HG02759 (cell line): ENCODE measurements at regions not wholly inside any gene's neighbourhood (a gene's known extent, or its start where the extent isn't known, plus 50 kb on each side); places are given as distances from the start of the nearest gene placed in this dataset.

Experiments used
- ATAC-seq: cut with Tn5 transposase; IDR thresholded peaks from one replicate; pipeline ENCODE4 v1.9.1; 2021; ENCODE audit warnings: mild to moderate bottlenecking, moderate library complexity; ENCODE audit not compliant: unreplicated experiment

DNA sequence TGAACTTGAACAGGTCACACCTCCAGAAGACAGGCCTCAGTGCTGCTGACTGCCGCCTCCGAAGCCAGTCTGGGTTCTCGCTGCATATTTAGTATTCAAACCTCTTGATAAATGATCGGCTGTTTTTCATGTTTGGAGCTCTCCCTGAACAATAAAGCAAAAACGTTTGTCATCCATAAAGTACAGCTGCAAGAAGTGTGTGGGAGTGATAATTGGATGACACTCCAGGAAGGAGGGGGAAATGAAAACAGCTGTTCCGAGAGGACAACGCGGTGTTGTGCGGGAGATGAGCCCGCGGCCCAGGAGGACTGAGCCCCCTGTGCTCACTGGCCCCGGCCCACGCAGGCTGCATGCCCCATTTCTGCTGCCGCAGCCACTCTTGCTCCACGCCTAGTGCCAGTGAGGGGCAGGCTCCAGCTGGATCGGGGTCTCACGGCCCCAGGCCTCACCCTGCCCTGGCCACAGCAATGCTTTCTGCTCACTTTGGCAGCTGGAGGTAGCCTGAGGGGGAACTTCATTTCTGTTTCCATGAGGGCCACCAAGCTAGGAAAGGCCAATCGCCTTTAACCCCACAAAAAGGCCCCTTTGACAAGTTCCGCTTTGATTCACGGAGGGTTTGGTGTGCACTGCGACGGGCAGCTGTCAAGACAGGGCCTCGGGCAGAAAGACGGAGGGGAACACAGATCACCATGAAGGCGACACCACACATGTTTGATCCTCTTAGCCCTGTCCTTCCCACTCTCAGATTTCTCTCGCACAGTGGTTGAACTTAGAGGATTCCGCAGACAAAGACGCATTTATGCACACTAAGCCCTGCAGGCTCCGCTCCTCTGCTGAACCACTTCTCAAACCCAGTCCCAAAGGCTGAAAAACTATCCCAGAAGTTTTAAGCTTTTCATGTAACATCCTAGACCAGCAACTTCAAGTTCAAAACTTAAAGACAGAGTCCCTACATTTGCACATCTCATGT, 537.6 kb downstream of the EFNB2 start:
- ATAC-seq = no peak

DNA sequence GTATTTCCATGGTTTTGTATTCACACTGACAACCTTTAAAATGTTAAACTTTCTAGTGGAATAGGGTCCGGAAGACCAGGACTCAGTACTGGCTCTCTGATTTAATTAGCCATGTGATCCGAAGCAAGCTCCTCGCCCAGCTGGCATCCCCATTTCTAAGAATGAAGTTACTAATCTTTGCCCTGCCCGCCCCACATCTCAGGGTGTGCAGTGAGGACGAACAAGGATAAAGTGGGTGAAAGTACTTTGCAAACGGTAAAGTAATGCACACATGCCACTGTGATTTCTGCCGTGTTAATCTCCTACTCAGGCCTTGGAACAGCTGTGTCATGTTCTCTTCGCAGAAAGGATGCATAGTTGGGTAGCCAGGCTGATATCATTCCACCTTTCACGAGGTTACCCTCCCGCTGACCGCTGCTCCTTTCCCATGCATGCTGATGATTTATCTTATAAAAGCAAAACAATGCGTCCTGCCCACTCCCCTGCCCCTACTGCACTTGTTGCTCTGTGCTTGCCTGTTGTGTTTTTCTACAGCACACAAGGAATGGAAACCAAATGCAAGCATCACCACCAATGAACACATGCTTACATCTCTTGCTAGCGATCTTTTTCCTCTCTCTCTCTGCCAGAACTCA, 539.0 kb downstream of the EFNB2 start:
- no peak for ATAC-seq

DNA sequence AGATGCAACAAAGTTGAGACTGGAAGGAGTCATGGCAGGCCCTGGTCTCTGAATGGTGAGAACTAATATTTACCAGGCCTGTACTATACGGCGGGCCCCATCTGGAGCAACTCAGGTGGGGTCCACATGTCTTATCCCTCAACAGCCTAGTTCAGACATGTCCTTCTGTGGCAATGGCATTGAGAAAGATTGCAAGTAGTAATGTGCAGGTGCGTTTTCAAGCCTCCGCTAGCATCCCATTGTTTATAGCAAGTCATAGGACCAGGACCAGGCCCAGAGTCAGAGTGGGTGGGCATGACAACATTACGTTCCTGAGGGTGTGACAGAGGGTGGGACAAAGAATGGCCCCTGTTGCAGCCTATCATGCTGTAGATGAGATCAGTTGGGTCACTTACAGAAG, 541.1 kb downstream of the EFNB2 start:
- ATAC-seq = no peak

DNA sequence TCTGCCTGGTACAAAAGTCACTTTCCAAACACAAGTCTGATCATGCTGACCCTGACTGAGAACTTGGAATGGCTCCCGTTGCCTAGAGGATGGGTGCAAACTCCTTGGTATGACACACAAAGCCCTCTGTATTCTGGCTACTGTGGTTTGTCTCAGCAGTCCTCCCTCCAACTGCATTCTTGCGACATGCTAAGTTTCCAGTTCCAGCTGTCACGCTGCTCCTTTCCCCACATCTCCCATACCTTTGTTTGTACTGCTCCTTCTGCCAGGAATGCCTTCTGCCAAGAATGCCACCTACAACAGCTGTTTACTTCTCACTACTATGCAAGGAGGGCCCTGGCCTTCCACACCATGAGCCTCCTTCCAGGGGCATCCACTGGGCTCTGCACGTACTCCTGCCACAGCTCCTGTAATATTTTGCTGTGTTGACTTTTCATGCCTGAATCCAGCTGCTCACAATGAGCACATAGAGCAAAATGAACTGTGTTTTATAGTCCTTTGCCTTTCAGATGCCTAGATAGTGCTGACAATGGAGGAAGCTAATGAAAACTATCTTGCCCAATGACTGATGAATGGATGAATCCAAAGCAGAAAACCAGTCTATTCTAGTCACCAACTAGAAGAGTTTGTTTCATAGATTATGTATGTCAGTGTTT, 543.7 kb downstream of the EFNB2 start:
- ATAC-seq = no peak

DNA sequence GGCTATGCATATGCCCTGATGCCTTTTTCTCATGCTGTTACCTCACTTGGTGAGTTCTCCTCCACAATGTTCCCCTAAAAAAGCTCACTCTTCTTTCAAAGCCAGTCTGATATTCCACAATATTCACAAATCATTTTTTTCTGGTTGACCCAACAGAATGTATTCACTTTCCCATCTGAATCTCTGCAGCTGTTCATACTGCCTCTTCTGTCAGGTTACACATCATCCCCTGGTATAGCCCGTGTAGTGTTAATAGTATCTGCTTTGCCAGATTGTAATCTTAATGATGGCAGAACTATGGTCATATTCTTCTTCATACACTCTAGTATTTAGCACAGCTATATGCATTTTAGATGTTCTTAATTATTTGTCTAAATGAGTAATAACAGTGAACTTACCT, 544.3 kb downstream of the EFNB2 start:
- ATAC-seq = no peak

DNA sequence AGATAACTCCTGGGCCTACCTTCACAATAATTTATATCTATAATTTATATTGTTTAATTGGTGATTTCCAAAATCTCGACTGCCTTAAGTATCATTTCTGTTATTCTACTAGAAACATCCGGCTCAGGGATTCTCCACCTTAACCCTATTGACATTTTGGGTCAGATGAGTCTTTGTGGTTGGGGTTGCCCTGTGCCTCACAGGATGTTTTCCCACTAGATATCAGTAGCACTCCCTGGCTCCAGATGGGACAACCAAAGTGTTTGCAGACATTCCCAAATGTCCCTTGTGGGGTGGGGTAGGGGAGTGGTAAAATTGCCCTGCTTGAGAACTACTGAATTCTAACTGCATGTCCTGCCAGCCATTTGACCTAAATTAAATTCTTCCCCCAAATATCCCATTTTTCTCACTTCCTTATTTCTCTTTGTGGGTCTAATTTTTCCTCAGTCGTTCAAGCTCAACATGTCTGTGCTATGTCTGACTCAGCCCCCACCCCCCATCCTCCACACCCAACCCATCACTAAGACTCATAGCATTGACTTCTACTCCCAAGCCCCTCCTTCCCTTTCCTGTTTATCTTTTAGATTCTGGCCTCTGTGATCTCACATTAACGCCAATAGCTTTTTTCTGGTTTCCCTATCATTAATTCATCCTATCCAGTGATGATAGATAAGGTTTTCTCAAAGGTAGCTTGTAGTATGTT, 545.1 kb downstream of the EFNB2 start:
- no peak for ATAC-seq

DNA sequence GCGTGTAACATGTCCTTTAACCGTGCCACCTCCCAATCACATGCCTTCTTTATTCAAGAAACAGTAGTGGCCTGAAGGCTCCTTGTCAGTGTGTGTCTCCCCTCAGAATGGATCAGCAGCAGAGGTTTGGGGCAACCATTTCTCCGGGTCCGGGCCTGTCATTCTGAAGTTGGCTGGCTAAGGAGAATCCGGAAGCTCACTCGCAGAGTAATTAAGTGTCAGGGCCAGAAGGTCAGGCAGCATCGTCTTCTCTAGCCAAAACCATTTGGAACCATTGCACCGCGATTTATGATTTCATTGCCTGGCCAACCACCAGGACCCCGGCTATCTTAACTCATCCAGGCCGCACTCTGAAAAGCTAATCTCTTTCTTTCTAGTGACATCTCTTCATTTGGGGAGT, 550.8 kb downstream of the EFNB2 start:
- no peak for ATAC-seq

DNA sequence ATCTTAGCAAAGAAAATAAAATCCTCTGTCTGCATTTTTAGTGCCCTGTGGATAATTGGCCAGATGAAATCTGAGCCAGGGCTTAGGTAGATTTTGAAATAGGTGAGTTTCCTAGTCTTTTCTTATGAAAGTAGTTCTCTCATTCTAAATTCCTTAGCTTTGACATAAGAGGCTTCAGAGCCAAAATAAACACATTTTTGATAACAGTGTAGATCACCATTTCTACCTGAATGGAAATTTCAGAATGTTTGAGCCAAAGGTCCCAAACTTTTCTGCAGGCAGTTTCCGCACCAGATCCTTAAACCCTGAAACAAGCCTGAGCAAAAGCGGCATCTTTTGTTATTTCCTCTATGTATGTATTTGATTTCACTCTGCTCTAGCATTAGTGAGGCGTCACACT, 551.2 kb downstream of the EFNB2 start:
- no peak for ATAC-seq

DNA sequence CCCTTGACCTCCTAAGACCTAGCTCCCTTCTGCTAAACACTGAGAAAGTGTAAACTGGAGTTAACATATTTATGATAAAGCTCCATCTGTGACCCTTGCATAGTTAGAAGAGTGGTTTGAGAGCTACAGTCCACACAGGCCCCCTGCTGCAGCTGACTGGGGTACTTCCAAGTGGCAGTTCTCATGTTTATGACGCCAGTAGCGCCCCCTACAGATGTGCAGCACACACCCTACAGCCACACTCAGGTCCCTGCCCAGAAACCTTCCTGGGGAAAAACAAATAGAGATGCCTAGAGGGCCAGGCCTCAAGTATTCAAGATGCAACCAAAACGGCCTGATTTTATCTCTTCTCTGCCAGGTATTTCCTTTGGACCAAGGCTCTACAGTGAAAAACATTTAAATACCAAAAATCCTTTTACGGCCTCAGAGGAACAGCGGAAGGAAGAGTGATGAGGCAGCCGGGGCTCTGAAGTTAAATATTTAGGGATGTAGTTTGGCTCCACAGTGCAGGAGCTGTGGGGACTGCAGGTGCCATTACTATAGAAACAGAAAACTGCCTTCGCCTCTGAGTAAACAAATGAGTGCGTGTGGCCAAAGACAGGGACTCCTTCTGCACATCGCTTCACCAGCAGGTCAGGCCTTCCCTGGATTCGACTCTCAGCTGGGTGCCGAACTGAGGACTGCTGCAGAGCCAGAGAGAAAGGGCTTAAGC, 553.1 kb downstream of the EFNB2 start:
- no peak for ATAC-seq

DNA sequence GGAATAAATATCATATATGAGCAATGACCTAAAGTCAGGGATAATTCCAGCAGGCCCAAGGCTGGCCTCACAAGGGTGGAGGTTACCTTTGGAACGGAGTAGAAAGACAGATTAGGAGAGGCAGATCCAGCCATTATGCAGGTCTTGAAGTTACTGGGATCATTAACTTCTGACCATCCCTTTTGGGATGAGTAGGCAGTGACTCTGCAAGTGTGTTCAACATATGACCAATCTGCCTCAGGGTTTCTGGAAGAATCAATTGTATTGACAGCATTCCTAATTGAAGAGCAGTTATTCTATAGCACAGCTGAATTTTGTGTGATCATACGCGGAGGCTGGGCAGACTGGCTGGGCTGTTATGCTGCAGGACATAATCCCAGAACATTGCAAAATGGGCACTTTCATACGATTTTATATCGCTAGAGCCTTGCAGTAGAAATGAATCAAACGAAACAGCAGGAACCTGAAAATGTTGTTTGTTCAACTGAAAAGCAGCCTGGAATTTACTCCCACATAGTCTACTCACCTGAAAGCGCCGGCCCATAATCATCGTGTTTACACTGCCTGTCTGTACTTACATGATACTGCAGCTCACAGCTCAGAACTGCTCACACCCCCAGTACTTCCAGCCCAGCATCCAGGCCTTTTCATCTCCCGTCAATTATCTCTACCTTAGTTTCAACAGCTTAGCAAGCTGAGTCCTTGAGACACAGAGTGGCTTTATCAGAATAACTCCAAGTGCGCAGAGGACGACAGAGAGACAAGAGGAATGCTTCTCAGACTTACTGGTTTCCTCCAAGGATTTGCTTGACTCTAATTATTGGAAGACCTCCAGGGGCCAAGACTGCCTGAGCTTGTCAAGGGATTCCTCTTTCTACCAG, 556.1 kb downstream of the EFNB2 start:
- no peak for ATAC-seq

DNA sequence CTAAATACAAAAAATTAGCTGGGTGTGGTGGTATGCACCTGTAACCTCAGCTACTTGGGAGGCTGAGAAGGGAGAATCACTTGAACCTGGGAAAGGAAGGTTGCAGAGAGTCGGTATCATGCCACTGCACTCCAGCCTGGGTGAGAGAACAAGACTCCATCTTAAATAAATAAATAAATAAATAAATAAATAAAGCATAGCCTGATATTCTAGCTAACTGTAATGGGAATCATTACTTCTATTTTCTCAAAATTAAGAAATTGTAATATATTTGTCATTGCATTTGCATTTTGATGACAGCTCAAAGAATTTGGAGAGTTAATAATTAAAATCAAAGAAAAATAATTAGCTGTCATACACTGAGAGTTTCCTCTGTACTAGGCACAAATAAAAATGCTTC, 561.1 kb downstream of the EFNB2 start:
- no peak for ATAC-seq

DNA sequence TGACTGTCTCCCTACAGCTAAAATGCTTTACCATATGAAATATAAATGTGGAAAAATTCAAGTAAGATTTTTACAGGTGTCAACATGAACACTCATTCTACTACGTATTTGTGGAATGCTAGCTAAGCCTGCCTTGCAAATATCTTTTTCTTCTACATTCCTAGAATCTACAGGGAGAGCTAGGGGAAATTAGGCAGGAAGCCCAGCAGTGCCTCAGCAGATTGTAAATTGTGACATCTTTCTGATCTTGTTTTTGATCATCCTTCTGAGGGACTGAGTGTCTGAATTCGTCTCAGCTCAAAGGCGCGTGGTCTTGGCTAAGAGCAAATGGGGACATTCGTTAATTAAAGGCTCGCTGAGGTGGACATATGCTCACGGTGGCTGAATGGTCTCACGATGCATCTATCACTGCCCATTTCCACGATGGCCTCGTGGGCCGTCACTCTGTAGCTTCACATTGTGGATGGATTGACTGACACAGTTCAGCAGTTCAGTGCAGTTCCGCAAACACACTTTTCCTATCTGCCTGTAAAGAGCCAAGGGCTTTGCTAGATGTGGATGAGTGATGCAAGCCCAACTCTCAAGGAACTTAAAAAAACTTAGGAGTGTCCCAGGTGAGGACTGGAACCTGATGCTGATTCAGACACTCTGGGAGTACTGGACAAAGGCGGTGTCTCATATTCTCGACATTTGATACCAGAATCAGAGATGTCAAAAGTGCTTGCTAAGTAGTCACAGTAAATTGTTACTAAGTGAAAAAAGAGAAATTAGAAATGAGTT, 562.5 kb downstream of the EFNB2 start:
- ATAC-seq = no peak

DNA sequence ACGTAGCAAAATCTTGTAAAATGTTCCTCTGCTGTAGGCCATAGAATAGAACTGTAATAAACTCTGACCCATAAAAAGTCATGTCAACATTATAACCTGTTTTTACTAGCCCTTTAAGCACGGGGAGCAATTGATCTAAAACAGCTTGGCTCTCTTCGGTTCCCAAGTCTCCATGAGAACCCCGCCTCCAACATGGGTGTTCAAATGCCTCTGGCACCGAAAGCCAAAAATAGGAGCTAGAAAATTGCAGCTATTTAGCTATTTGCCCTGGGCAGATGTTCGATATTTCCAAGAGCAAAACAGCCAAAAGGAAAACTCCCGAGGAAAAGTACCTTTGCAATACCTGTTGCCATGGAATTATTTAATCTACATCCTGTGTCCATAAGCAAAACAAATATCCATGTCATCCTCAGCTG, 563.1 kb downstream of the EFNB2 start:
- ATAC-seq = no peak

DNA sequence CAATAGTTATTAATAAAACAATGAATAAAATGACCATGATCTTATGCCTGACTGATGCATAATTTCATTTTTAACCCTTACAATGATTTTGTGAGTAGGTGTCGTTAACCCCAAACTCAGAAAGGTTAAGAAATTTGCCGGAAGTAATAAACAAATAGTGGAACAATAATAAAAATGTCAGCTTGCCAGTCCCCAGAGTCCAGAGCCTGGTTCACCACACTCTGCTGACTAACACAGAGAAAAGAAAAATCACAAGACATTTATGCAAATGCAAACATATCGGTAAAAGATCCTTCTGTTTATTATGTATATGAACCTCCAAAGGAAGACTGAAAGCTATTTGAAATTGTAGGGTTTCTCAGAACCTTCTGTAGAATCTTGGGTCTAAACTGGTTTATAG, 563.7 kb downstream of the EFNB2 start:
- no peak for ATAC-seq

DNA sequence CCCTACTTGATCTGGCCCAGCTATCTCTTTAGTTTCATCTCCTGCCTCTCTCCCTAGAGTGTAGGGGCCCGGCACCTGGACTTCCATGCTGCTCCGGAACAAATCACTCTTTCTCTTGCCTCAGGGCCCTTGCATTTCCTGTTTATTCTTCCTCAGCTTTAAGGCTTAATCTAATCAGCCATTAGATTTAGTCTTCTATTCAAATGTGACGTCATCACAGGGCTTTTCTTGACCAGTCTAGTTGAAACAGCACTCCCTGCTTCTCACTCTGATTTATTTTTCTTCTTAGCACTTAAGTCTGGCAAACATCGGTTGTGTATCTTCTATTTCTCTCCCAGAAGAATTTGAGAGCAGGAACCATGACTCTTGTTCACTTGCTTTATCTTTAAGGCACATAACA, 564.1 kb downstream of the EFNB2 start:
- no peak for ATAC-seq

DNA sequence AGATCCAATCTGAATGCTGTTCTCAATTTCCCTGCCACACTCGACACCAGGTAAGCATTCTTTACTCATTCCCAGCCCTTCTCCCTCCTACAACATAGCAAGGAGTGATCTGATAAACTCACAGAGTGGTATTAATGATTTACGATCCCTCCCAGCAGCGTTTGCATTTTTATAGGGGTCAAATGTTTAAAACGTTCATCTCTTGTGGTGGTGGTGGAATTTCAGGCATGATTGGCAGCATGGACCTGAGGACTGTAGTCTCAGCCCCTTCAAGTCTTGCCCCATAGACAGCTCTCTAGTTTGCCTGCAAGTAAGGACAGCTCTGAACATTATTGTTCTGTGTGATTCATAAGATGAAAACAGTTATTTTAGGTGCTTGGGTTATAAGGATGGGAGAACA, 565.7 kb downstream of the EFNB2 start:
- ATAC-seq = no peak

DNA sequence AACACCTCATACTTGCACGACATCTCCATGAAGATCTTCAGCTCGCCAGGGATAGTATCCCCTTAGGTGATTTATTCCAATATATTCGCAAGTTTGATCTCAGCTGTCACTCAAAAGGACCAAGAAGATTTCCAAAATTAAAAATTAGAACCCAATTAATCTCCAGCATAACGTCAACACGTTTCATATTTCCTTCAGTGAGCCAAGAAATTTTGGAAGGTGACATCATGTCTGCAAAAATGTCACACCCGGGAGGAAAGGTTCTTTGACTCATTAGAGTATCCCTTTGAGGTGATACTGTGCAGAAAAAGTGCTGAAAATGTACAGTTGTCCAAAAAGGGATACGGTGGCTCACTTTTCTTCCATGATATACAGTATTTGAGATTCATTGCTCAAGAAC, 569.6 kb downstream of the EFNB2 start:
- ATAC-seq = no peak

DNA sequence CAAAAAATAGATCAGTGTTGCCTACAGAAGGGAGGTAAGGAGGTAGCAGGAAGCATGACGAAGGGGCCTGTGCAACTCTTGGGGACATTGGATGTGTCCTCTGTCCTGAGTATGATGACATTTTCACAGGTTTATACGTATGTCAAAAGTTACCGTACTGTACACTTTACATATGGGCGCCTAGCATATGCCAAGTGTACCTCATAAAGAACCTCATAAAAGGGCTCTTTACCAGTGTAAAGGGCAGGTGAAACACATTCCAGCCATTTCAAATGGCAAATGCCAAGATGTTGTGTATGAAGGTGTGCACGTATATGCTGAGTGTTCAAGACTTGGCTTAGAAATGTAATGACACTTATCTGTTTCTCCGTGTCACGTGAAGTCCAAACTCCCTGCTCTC, 573.4 kb downstream of the EFNB2 start:
- no peak for ATAC-seq

DNA sequence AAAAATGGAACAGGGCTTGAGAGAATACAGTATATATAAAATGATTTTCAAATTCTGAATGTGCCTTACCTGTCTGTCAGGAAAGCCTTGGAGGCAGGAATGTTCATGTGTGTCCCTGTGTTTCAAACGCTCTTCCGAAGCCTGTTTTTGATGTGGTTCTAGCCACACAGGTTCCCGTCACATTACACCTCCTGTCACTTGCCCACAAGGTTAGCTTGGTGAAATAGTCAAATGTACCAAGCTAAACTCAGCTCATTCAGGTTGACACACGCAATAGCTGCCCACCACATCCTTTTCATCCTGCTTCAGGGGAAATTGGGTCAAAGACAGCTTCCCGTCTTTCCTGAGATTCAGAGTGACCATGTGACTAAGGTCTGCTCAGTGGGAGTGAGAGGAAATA, 574.0 kb downstream of the EFNB2 start:
- ATAC-seq = no peak
